ENCODE measurements at regions not wholly inside any gene's neighbourhood (a gene's known extent, or its start where the extent isn't known, plus 50 kb on each side); places are given as distances from the start of the nearest gene placed in this dataset.

DNA sequence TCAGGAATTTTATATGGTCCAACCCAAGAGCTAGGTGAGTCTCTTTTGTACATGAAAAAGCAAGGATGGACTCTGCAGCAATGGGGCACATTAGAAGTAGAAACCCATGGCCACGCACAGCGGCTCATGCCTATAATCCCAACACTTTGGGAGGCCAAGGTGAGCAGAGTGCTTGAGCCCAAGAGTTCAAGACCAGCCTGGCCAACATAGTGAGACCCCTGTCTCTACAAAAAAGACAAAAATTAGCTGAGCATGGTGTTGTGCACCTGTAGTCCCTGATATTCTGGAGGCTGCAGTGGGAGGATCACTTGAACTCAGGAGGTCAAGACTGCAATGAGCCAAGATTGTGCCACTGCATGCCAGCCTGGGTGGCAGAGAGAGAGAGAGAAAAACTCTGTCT lies 128.7 kb upstream of the PLEKHA5 start:
- H3K9me3 ChIP-seq, result no peaks in the 10 kb centered on the region
- no peaks in the 10 kb centered on the region for H3K36me3 ChIP-seq
- no peaks in the 10 kb centered on the region for H3K27me3 ChIP-seq
- DNase-seq, result no peak
- TF ChIP-seq CTCF (IDR thresholded peaks at IDR 0.05; ENCODE audit: low read depth, low read length), result no peak
- H3K4me1 ChIP-seq, result peaks cover 7% of the 10 kb centered on the region
- H3K4me3 ChIP-seq (ENCODE audit: low read depth, low read length), result no peak overlapping the region

GRCh38 chr12:19002216-19002615 lies 127.3 kb upstream of the PLEKHA5 start:
- Histone ChIP-seq H3K4me3 (ENCODE audit: low read depth, low read length) (no peak overlapping the region), H3K36me3 (no peaks in the 10 kb centered on the region), H3K27me3 (no peaks in the 10 kb centered on the region), H3K4me1 (peaks cover 7% of the 10 kb centered on the region), H3K9me3 (no peaks in the 10 kb centered on the region)
- no peak for DNase-seq
- no peak for TF ChIP-seq CTCF (IDR thresholded peaks at IDR 0.05; ENCODE audit: low read depth, low read length)

DNA sequence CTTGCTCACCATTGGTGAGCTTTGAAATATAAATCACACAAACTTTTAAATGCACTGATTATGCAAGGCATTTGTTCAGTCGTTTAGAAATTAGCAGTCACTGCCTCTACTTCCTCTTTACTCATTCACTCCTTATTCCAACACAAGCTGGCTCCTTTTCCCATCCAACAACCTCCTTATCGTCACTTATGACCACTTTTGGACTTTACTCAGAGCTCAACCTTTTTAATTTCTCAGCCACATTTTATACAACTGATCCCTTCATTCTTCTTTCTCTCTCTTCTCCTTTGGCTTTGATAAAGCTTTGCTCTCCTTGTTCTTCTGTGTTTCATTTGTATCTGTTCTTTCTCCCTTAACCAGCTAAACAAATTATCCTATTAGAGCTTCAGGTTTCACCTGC lies 126.4 kb upstream of the PLEKHA5 start:
- TF ChIP-seq CTCF (IDR thresholded peaks at IDR 0.05; ENCODE audit: low read depth, low read length), result no peak
- H3K9me3 ChIP-seq, result no peaks in the 10 kb centered on the region
- H3K4me1 ChIP-seq, result peaks cover 4% of the 10 kb centered on the region
- no peak overlapping the region for H3K4me3 ChIP-seq (ENCODE audit: low read depth, low read length)
- H3K36me3 ChIP-seq, result no peaks in the 10 kb centered on the region
- H3K27me3 ChIP-seq, result no peaks in the 10 kb centered on the region
- DNase-seq, result no peak

DNA sequence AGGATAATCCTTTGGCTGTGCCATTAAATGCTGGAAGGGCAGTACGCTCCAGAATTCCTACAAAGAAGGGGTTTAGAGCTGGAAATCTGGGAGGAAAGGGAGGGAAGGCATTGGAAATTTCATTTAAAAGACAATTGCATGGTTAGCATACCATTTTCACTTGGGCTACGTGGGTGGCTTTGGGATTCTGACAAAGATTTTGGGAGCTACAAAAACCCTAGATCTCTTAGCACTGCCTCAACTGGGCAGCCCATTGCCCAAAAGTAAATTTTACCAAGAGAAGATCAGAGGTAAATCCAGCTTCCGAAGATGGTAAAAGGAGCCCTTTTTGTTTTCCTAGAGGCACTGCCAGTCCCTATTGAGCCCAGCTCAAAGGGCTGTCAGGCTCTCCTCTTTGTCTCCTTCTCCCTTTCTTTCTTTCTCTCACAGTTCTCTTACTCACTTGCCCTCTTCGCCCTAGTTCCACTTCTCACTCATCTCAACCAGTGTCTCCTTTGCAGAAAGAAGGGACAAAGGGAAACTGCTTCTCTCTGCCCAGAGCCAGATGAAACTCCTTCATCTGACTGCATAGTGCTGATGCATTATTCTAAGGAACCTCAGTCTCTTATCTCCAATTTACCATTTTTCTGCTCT lies 125.4 kb upstream of the PLEKHA5 start:
- no peak for DNase-seq
- TF ChIP-seq CTCF (IDR thresholded peaks at IDR 0.05; ENCODE audit: low read depth, low read length), result no peak
- H3K4me3 ChIP-seq (ENCODE audit: low read depth, low read length), result no peak overlapping the region

GRCh38 chr12:19005257-19005801 lies 124.2 kb upstream of the PLEKHA5 start:
- TF ChIP-seq CTCF (IDR thresholded peaks at IDR 0.05; ENCODE audit: low read depth, low read length), result no peak

More for the DNA sequence above, 125.4 kb upstream of the PLEKHA5 start:
- Histone ChIP-seq H3K9me3 (no peaks in the 10 kb centered on the region), H3K27me3 (no peaks in the 10 kb centered on the region), H3K36me3 (no peaks in the 10 kb centered on the region), H3K4me1 (no peaks in the 10 kb centered on the region)

GRCh38 chr12:19006626-19007137 lies 122.9 kb upstream of the PLEKHA5 start:
- no peaks in the 10 kb centered on the region for H3K27me3 ChIP-seq
- no peak for TF ChIP-seq CTCF (IDR thresholded peaks at IDR 0.05; ENCODE audit: low read depth, low read length)
- no peaks in the 10 kb centered on the region for H3K36me3 ChIP-seq
- no peaks in the 10 kb centered on the region for H3K4me1 ChIP-seq
- no peak overlapping the region for H3K4me3 ChIP-seq (ENCODE audit: low read depth, low read length)
- H3K9me3 ChIP-seq, result no peaks in the 10 kb centered on the region
- DNase-seq, result no peak

More at GRCh38 chr12:19005257-19005801, 124.2 kb upstream of the PLEKHA5 start:
- no peaks in the 10 kb centered on the region for H3K36me3 ChIP-seq
- H3K4me3 ChIP-seq (ENCODE audit: low read depth, low read length), result no peak overlapping the region
- no peaks in the 10 kb centered on the region for H3K27me3 ChIP-seq
- no peak for DNase-seq
- H3K9me3 ChIP-seq, result no peaks in the 10 kb centered on the region
- H3K4me1 ChIP-seq, result no peaks in the 10 kb centered on the region
